ENCODE measurements at regions not wholly inside any gene's neighbourhood (a gene's known extent, or its start where the extent isn't known, plus 50 kb on each side); places are given as distances from the start of the nearest gene placed in this dataset.
A peak's percentile ranks its signal among the peaks of the same experiment; 100 is the strongest.
"Not testable (repeated sequence)": the region's sequence is repeated elsewhere in the genome, so short reads cannot be mapped to it uniquely, and the experiment has no call there.

DNA sequence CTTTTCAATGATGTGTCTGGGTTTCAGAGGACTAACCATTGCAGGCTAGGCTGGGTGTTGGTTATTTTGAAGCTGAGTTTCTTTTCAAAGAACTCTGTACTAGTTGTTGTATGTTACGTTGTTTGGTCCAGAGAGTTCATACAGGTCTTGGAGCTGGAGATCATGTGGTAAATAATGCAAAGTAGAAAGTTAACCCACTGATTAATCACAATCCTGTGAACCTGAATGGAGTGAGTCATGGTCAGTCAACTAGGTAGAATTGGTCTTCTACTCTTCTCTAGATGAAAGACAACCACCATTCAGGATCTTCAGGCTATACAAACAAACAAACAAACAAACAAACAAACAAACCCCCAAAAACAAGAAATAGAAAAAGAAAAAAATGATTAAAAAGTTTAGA is 388.9 kb upstream of the ACTBL2 start:
- Histone ChIP-seq H4K20me1 (ENCODE audit: insufficient read depth, low read length) (no peaks in the 10 kb centered on the region), H3K4me2 (ENCODE audit: low read length) (no peak overlapping the region), H3K27me3 (ENCODE audit: insufficient read depth, low read length) (no peaks in the 10 kb centered on the region), H3K27ac (ENCODE audit: low read depth, low read length) (no peak overlapping the region), H3K79me2 (ENCODE audit: insufficient read depth, low read length) (no peaks in the 10 kb centered on the region), H3K9ac (ENCODE audit: low read length) (no peak overlapping the region), H3K4me3 (ENCODE audit: insufficient read depth, low read depth, low read length) (no peak overlapping the region), H3K9me3 (ENCODE audit: insufficient read depth, low read depth, low read length) (no peaks in the 10 kb centered on the region), H3K36me3 (ENCODE audit: insufficient read depth, low read length) (no peaks in the 10 kb centered on the region), H2AFZ (ENCODE audit: low read depth, low read length) (no peak overlapping the region), H3K4me1 (ENCODE audit: insufficient read depth, low read length) (no peaks in the 10 kb centered on the region)
- no peak overlapping the region for H3K27ac Mint-ChIP-seq (ENCODE audit: unreplicated experiment)
- FAIRE-seq (no peak), DNase-seq (ENCODE audit: low read depth) (no peak)
- H3K4me3 Mint-ChIP-seq (ENCODE audit: unreplicated experiment), result no peak overlapping the region
- TF ChIP-seq, protein P1, sequence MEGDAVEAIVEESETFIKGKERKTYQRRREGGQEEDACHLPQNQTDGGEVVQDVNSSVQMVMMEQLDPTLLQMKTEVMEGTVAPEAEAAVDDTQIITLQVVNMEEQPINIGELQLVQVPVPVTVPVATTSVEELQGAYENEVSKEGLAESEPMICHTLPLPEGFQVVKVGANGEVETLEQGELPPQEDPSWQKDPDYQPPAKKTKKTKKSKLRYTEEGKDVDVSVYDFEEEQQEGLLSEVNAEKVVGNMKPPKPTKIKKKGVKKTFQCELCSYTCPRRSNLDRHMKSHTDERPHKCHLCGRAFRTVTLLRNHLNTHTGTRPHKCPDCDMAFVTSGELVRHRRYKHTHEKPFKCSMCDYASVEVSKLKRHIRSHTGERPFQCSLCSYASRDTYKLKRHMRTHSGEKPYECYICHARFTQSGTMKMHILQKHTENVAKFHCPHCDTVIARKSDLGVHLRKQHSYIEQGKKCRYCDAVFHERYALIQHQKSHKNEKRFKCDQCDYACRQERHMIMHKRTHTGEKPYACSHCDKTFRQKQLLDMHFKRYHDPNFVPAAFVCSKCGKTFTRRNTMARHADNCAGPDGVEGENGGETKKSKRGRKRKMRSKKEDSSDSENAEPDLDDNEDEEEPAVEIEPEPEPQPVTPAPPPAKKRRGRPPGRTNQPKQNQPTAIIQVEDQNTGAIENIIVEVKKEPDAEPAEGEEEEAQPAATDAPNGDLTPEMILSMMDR (IDR thresholded peaks at IDR 0.05; ENCODE audit: insufficient read depth, low read depth, low read length), result no peak
- TF ChIP-seq EZH2 (IDR thresholded peaks at IDR 0.05; ENCODE audit: insufficient read depth, low read length), result no peak
- H3K36me3 Mint-ChIP-seq (ENCODE audit: low read depth, unreplicated experiment), result no peaks in the 10 kb centered on the region
- H3K9me3 Mint-ChIP-seq (ENCODE audit: unreplicated experiment), result peaks cover 6% of the 10 kb centered on the region
- no peaks in the 10 kb centered on the region for H3K27me3 Mint-ChIP-seq (ENCODE audit: low read depth, unreplicated experiment)
- H3K4me1 Mint-ChIP-seq (ENCODE audit: low read depth, unreplicated experiment), result no peaks in the 10 kb centered on the region

DNA sequence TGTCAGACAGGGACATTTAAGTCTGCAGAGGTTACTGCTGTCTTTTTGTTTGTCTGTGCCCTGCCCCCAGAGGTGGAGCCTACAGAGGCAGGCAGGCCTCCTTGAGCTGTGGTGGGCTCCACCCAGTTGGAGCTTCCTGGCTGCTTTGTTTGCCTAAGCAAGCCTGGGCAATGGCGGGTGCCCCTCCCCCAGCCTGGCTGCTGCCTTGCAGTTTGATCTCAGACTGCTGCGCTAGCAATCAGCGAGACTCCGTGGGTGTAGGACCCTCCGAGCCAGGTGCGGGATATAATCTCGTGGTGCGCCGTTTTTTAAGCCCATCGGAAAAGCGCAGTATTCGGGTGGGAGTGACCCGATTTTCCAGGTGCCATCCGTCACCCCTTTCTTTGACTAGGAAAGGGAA is 387.7 kb upstream of the ACTBL2 start:
- not testable (repeated sequence) for FAIRE-seq; H3K79me2 ChIP-seq (ENCODE audit: insufficient read depth, low read length); H3K27ac Mint-ChIP-seq (ENCODE audit: unreplicated experiment); H3K4me1 ChIP-seq (ENCODE audit: insufficient read depth, low read length); H3K9me3 Mint-ChIP-seq (ENCODE audit: unreplicated experiment); H3K4me3 Mint-ChIP-seq (ENCODE audit: unreplicated experiment); H3K36me3 Mint-ChIP-seq (ENCODE audit: low read depth, unreplicated experiment); DNase-seq (ENCODE audit: low read depth); H3K9ac ChIP-seq (ENCODE audit: low read length); H3K4me2 ChIP-seq (ENCODE audit: low read length); H3K27me3 ChIP-seq (ENCODE audit: insufficient read depth, low read length); H3K4me1 Mint-ChIP-seq (ENCODE audit: low read depth, unreplicated experiment); H3K9me3 ChIP-seq (ENCODE audit: insufficient read depth, low read depth, low read length); H3K36me3 ChIP-seq (ENCODE audit: insufficient read depth, low read length); H3K4me3 ChIP-seq (ENCODE audit: insufficient read depth, low read depth, low read length); H2AFZ ChIP-seq (ENCODE audit: low read depth, low read length); H3K27ac ChIP-seq (ENCODE audit: low read depth, low read length); H4K20me1 ChIP-seq (ENCODE audit: insufficient read depth, low read length); H3K27me3 Mint-ChIP-seq (ENCODE audit: low read depth, unreplicated experiment)

DNA sequence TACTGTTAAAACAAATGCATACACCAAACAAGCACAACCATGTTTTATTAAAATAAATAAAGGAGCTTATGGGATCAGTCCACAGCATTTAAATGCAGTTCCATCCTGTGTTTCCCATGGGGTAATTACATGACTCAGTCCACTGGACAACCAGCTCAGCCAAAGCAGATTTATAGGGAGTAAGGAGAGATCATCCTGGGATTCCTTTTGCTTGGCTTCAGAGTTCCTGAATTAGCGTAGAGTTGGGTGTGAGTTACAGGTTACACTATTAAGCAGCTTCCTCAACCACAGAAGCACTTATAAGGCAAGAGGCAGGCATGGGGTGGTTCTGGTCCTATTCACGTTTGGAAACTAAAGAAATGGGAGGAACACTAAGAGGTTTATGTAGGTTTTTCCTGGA is 381.1 kb upstream of the ACTBL2 start:
- H3K4me1 ChIP-seq (ENCODE audit: insufficient read depth, low read length), result no peaks in the 10 kb centered on the region
- no peaks in the 10 kb centered on the region for H3K36me3 ChIP-seq (ENCODE audit: insufficient read depth, low read length)
- H3K36me3 Mint-ChIP-seq (ENCODE audit: low read depth, unreplicated experiment), result no peaks in the 10 kb centered on the region
- H3K27me3 ChIP-seq (ENCODE audit: insufficient read depth, low read length), result no peaks in the 10 kb centered on the region
- peak overlapping the region; percentile 1 for H3K27ac Mint-ChIP-seq (ENCODE audit: unreplicated experiment)
- H3K9me3 ChIP-seq (ENCODE audit: insufficient read depth, low read depth, low read length), result no peaks in the 10 kb centered on the region
- no peak overlapping the region for H2AFZ ChIP-seq (ENCODE audit: low read depth, low read length)
- peak; percentile 32 for FAIRE-seq
- no peak for TF ChIP-seq EZH2 (IDR thresholded peaks at IDR 0.05; ENCODE audit: insufficient read depth, low read length)
- TF ChIP-seq, protein P1 (IDR thresholded peaks at IDR 0.05; ENCODE audit: insufficient read depth, low read depth, low read length), result no peak
- no peak overlapping the region for H3K4me3 ChIP-seq (ENCODE audit: insufficient read depth, low read depth, low read length)
- H3K79me2 ChIP-seq (ENCODE audit: insufficient read depth, low read length), result no peaks in the 10 kb centered on the region
- H4K20me1 ChIP-seq (ENCODE audit: insufficient read depth, low read length), result no peaks in the 10 kb centered on the region
- no peaks in the 10 kb centered on the region for H3K27me3 Mint-ChIP-seq (ENCODE audit: low read depth, unreplicated experiment)
- H3K4me3 Mint-ChIP-seq (ENCODE audit: unreplicated experiment), result no peak overlapping the region
- H3K9ac ChIP-seq (ENCODE audit: low read length), result no peak overlapping the region
- no peak overlapping the region for H3K27ac ChIP-seq (ENCODE audit: low read depth, low read length)
- peaks cover 4% of the 10 kb centered on the region for H3K9me3 Mint-ChIP-seq (ENCODE audit: unreplicated experiment)
- no peak overlapping the region for H3K4me2 ChIP-seq (ENCODE audit: low read length)
- peak; percentile 72 for DNase-seq (ENCODE audit: low read depth)
- peaks cover 20% of the 10 kb centered on the region for H3K4me1 Mint-ChIP-seq (ENCODE audit: low read depth, unreplicated experiment)
